ENCODE measurements at regions not wholly inside any gene's neighbourhood (a gene's known extent, or its start where the extent isn't known, plus 50 kb on each side); places are given as distances from the start of the nearest gene placed in this dataset.

GRCh38 chr20:39630215-39630908, 668.2 kb downstream of the DHX35 start:
- no peaks in the 10 kb centered on the region for H3K4me1 ChIP-seq (ENCODE audit: insufficient read depth, low read length)
- H3K27me3 ChIP-seq (ENCODE audit: insufficient read depth, low read length), result no peaks in the 10 kb centered on the region
- no peaks in the 10 kb centered on the region for H3K9me3 ChIP-seq (ENCODE audit: low read depth, low read length)
- H3K4me3 ChIP-seq (ENCODE audit: low read length), result no peak overlapping the region

DNA sequence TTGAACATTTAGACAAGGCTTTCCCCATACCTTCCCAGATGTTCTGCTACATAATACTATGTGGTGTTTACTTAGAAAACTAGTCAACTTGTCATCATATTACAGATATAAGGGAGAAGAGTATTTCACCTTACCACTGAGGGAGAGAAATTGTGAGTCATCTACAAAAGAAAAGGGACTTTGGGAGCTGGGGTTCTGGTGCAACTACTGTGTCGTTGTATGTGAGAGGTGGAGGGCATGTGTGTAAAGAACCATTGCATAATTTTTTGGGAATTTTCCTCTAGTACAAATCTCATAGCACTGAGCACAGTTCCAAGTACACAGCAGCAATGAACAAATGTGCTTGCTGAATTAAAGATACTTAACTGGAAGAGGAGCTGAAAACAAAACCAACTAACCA, 665.6 kb downstream of the DHX35 start:
- no peaks in the 10 kb centered on the region for H3K27me3 ChIP-seq (ENCODE audit: insufficient read depth, low read length)
- no peaks in the 10 kb centered on the region for H3K9me3 ChIP-seq (ENCODE audit: low read depth, low read length)
- no peak overlapping the region for H3K4me3 ChIP-seq (ENCODE audit: low read length)
- H3K4me1 ChIP-seq (ENCODE audit: insufficient read depth, low read length), result no peaks in the 10 kb centered on the region

GRCh38 chr20:39624316-39624715, 662.2 kb downstream of the DHX35 start:
- no peak overlapping the region for H3K4me3 ChIP-seq (ENCODE audit: low read length)
- H3K4me1 ChIP-seq (ENCODE audit: insufficient read depth, low read length), result no peaks in the 10 kb centered on the region
- H3K9me3 ChIP-seq (ENCODE audit: low read depth, low read length), result no peaks in the 10 kb centered on the region
- H3K27me3 ChIP-seq (ENCODE audit: insufficient read depth, low read length), result no peaks in the 10 kb centered on the region

DNA sequence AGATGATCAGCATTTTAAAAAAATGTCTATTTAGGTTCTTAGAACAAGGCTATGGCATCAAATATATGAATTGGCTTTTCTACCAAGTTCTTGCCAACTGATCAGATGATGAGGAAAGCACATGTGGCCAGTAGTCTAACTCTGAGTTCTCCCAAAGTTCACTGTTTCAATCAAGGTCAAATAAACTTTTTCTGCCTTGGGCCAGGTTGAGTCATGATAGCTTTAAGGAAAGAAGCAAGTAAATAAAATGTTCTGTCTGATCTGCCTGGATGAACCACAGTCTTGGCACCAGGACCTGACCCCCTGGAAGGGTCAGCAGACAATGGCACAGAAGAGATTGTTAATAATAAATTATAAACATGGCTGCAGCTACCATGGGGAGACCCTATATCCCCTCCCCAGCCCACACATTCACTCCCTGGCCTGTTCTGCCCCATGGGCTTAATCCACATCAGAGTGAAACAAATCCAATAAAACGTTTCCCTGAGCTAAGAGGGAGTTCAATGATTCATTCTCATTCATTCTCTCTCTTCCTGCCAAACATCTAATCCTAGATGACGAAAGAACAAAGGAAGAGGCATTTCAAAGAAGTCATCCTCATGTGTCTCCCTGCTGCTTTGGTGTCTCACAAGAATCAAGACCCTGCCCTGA, 661.6 kb downstream of the DHX35 start:
- H3K4me3 ChIP-seq (ENCODE audit: low read length), result no peak overlapping the region
- H3K9me3 ChIP-seq (ENCODE audit: low read depth, low read length), result no peaks in the 10 kb centered on the region
- H3K4me1 ChIP-seq (ENCODE audit: insufficient read depth, low read length), result no peaks in the 10 kb centered on the region
- H3K27me3 ChIP-seq (ENCODE audit: insufficient read depth, low read length), result no peaks in the 10 kb centered on the region

DNA sequence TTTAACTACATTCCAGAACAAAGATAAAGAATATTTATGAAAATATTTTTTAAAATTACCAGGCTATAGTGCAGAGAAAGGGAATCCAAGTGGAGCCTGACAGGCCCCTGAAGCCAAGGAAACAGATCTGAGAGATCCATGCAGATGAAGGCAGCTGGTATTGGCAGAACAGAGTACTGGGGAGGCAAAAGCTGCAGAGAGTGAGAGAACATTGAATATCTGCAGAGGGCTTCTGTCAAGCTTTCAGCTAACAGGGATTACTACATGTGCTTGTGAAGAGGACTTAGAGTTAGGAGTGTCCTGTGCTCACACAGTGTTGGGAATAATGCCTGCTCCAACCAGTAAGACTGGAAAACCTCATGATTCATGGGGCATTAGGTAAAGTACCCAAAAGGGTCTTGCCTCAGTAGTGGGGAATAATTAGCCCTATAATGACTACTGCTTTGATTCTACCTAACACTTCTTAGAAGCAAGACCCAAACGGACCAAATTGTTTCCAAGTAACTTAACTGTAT, 657.2 kb downstream of the DHX35 start:
- Histone ChIP-seq H3K4me1 (ENCODE audit: insufficient read depth, low read length) (no peaks in the 10 kb centered on the region), H3K27me3 (ENCODE audit: insufficient read depth, low read length) (no peaks in the 10 kb centered on the region), H3K4me3 (ENCODE audit: low read length) (no peak overlapping the region), H3K9me3 (ENCODE audit: low read depth, low read length) (no peaks in the 10 kb centered on the region)

DNA sequence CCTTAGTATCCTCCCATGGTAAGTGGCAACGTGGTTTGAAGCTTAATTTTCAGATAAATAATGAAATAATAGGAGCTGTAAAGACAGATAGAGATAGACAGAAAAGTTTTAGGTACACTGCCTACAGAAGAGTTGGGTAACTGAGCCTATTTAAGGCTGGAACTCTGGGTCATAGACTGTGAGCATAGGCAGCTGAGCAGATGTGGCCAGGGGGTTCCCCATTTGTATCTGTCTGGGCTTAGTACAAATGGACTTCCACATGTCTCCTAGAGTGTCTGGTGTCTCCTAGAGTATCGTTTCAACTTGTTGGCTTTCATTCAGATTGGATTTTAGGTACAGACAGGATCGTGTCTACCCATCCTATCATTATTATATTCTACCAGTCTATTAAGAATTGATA, 649.8 kb downstream of the DHX35 start:
- no peak overlapping the region for H3K4me3 ChIP-seq (ENCODE audit: low read length)
- no peaks in the 10 kb centered on the region for H3K27me3 ChIP-seq (ENCODE audit: insufficient read depth, low read length)
- no peaks in the 10 kb centered on the region for H3K4me1 ChIP-seq (ENCODE audit: insufficient read depth, low read length)
- no peaks in the 10 kb centered on the region for H3K9me3 ChIP-seq (ENCODE audit: low read depth, low read length)

- Histone ChIP-seq H3K4me1 (ENCODE audit: insufficient read depth, low read length) (no peaks in the 10 kb centered on the region), H3K9me3 (ENCODE audit: low read depth, low read length) (no peaks in the 10 kb centered on the region), H3K27me3 (ENCODE audit: insufficient read depth, low read length) (no peaks in the 10 kb centered on the region), H3K4me3 (ENCODE audit: low read length) (no peak overlapping the region)
Observed at GRCh38 chr20:39607141-39607540, 645.0 kb downstream of the DHX35 start.

DNA sequence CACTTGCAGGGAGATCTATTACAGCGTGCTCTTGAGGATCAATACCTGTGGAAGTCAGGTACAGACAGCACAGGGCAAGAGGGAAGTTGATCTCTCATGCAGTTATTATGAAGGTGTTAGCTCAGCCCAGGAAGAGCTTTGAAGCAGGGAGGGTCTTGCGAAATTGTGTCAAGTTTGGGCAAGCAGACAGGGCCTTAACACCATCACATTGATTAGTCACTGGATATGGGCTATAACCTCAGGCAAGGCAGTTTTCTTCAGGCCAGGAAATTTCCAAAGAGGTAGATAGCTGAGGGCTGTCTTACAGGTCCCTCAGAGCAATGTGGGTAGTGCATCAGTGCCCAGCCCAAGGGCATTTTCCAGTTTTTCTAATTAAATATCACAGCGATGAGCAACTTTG, 643.8 kb downstream of the DHX35 start:
- H3K9me3 ChIP-seq (ENCODE audit: low read depth, low read length), result no peaks in the 10 kb centered on the region
- H3K4me1 ChIP-seq (ENCODE audit: insufficient read depth, low read length), result no peaks in the 10 kb centered on the region
- no peak overlapping the region for H3K4me3 ChIP-seq (ENCODE audit: low read length)
- no peaks in the 10 kb centered on the region for H3K27me3 ChIP-seq (ENCODE audit: insufficient read depth, low read length)

- H3K4me3 ChIP-seq (ENCODE audit: low read length), result no peak overlapping the region
- no peaks in the 10 kb centered on the region for H3K9me3 ChIP-seq (ENCODE audit: low read depth, low read length)
- H3K4me1 ChIP-seq (ENCODE audit: insufficient read depth, low read length), result no peaks in the 10 kb centered on the region
- no peaks in the 10 kb centered on the region for H3K27me3 ChIP-seq (ENCODE audit: insufficient read depth, low read length)
Observed at GRCh38 chr20:39605361-39605760, 643.2 kb downstream of the DHX35 start.

DNA sequence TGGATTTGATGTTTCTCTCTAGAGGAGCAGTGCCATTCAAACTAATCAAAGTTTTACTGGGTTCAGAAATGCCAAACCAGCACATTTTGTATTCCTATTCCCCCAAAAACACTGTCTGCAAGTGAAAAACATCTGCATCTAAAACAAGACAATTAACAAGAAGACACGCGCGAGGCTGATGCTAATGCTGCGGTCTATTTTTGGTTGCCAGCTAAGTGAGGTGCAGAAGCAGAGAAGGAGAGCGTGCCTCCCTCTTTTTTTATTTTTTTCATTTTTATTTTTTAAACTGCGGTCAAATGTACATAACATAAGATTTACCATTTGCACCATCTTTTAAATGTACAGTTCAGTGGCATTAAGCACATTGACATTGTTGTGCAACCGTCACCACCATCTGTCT, 641.1 kb downstream of the DHX35 start:
- no peaks in the 10 kb centered on the region for H3K4me1 ChIP-seq (ENCODE audit: insufficient read depth, low read length)

DNA sequence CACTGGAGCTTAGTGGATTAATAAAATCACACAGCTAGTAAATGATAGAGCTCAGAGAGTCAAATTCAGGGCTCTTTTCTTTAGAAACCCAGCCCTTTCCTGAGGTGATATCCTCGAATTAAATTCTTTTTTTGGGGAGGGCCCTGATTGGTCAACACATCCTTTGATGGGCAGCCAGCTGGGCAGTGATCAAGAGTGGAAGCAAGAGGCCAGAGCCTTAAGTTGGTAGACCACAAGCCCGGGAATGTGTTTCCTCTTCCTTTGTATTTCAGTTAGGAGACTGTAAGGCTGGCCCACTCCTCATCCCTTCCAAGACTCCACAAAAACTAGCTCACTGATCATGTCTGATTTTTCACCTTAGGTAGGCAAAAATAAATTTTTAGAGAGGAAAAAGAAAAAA, 640.5 kb downstream of the DHX35 start:
- Histone ChIP-seq H3K4me3 (ENCODE audit: low read length) (no peak overlapping the region), H3K27me3 (ENCODE audit: insufficient read depth, low read length) (no peaks in the 10 kb centered on the region), H3K4me1 (ENCODE audit: insufficient read depth, low read length) (no peaks in the 10 kb centered on the region), H3K9me3 (ENCODE audit: low read depth, low read length) (no peaks in the 10 kb centered on the region)

More for the DNA sequence above, 641.1 kb downstream of the DHX35 start:
- no peaks in the 10 kb centered on the region for H3K27me3 ChIP-seq (ENCODE audit: insufficient read depth, low read length)
- H3K4me3 ChIP-seq (ENCODE audit: low read length), result no peak overlapping the region
- H3K9me3 ChIP-seq (ENCODE audit: low read depth, low read length), result no peaks in the 10 kb centered on the region

GRCh38 chr20:39600871-39601270, 638.7 kb downstream of the DHX35 start:
- H3K27me3 ChIP-seq (ENCODE audit: insufficient read depth, low read length), result no peaks in the 10 kb centered on the region
- no peaks in the 10 kb centered on the region for H3K9me3 ChIP-seq (ENCODE audit: low read depth, low read length)
- H3K4me1 ChIP-seq (ENCODE audit: insufficient read depth, low read length), result no peaks in the 10 kb centered on the region
- H3K4me3 ChIP-seq (ENCODE audit: low read length), result no peak overlapping the region

DNA sequence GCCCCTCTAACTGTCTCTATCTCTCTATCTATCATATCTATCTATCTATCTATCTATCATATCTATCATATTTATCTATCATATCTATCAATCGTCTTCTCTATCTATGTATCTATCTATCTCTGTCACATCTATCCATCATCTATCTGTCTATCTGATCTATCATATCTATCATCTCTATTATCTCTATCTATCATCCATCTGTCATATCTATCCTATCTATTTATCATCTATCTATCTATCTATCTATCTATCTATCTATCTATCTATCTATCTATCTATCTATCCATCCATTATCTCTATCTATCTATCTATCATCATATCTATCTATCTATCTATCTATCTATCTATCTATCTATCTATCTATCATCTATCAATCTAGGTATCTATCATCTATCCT, 638.0 kb downstream of the DHX35 start:
- Histone ChIP-seq H3K27me3 (ENCODE audit: insufficient read depth, low read length) (no peaks in the 10 kb centered on the region), H3K9me3 (ENCODE audit: low read depth, low read length) (no peaks in the 10 kb centered on the region), H3K4me1 (ENCODE audit: insufficient read depth, low read length) (no peaks in the 10 kb centered on the region), H3K4me3 (ENCODE audit: low read length) (no peak overlapping the region)

GRCh38 chr20:39596554-39596953, 634.4 kb downstream of the DHX35 start:
- Histone ChIP-seq H3K9me3 (ENCODE audit: low read depth, low read length) (no peaks in the 10 kb centered on the region), H3K4me3 (ENCODE audit: low read length) (no peak overlapping the region), H3K4me1 (ENCODE audit: insufficient read depth, low read length) (no peaks in the 10 kb centered on the region), H3K27me3 (ENCODE audit: insufficient read depth, low read length) (no peaks in the 10 kb centered on the region)

DNA sequence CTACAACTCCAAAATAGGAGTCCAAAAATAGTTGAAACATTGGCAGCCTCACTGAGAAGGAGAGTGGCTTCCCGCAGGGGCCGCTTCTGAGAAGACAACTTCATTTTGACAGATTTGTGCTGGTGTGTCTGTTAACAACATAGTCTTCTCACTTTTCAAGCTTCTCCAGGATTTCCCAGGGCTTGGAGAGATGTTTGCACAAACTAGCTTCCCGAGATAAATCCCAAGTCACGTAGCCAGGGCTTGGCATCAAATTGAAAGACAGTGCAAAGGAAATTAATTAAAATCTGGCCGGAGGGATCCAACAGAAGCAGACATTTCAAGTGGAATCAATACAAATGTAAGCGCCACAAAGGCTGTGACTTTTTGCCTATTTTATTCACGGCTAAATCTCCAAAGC, 630.2 kb downstream of the DHX35 start:
- Histone ChIP-seq H3K4me1 (ENCODE audit: insufficient read depth, low read length) (no peaks in the 10 kb centered on the region), H3K9me3 (ENCODE audit: low read depth, low read length) (no peaks in the 10 kb centered on the region), H3K4me3 (ENCODE audit: low read length) (no peak overlapping the region), H3K27me3 (ENCODE audit: insufficient read depth, low read length) (no peaks in the 10 kb centered on the region)
